OCI-M2 (cell line): ENCODE measurements at regions not wholly inside any gene's neighbourhood (a gene's known extent, or its start where the extent isn't known, plus 50 kb on each side); places are given as distances from the start of the nearest gene placed in this dataset.
"Not testable (repeated sequence)": the region's sequence is repeated elsewhere in the genome, so short reads cannot be mapped to it uniquely, and the experiment has no call there.

Experiments
- DNase-seq: peaks from one replicate; lab custom pipeline; 2025; ENCODE audit not compliant: unreplicated experiment; lab: John Stamatoyannopoulos, UW

DNA sequence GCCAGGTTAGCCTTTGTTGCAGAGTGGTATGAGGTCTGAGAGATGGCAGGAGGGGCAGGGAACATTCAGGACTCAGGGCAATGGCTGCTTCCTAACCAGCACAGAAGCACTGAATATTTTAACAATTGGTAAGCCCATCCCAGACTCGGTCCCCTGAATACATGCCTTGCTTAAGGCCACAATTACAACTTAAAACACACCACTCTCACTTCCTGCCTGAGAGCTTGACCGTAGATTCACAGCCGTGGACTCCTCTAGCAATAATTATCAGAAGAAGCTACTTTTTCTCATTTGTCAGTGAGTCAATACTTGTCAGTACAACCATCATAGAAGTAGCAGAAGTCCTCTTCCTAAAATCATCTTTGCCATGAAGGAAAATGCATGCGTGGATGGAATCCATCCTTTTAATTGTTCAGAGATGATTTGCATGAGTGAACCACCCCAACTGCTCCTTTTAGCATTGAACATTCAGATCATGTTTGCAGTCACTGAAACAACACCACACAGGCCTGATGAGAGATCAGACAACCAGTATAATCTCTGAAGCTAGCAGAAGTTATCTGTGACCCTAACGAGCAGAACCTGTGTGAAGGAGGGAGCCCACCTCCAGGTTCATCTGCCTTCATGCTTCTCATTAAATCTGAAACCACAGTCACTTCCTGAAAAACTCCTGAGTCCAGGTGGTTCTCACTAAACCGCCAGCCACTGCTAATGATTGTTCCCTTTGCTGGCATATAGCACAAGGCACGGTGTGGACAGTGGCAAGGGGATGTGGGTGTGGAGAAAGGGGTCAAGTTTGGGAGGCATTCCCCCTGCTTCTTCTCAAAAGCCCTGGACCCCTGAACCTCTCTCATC, 333.9 kb upstream of the CNR1 start:
- DNase-seq = no peak

DNA sequence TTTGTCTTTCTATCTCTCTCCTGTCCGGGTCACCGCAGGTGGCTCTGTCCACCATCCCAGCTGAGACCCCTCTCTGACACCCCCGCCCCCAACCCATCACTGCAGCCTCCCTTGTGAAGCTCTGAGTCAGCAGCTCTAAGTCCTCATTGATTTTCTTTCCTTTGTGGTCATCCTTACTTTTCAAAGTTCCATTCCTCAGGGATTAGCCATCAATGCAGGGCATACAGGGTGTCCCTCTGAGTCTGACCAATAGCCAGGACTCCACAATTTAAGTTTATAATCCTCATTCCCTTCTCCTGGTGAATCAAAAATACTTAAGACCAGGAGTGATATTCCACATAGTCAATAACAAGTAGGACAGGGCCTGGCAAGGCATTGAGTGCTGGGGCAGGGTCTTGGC, 333.3 kb upstream of the CNR1 start:
- DNase-seq = no peak

DNA sequence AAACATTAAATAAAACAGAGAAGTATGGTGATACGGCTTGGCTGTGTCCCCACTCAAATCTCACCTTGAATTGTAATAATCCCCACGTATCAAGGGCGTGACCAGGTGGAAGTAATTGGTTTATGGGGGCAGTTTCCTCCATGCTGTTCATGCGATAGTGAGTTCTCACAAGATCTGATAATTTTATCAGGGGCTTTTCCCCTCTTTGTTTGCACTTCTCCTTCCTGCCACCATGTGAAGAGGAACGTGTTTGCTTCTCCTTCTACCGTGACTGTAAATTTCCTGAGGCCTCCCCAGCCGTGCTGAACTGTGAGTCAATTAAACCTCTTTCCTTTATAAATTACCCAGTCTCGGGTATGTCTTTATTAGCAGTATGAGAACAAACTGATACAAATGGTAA, 331.3 kb upstream of the CNR1 start:
- not testable (repeated sequence) for DNase-seq

DNA sequence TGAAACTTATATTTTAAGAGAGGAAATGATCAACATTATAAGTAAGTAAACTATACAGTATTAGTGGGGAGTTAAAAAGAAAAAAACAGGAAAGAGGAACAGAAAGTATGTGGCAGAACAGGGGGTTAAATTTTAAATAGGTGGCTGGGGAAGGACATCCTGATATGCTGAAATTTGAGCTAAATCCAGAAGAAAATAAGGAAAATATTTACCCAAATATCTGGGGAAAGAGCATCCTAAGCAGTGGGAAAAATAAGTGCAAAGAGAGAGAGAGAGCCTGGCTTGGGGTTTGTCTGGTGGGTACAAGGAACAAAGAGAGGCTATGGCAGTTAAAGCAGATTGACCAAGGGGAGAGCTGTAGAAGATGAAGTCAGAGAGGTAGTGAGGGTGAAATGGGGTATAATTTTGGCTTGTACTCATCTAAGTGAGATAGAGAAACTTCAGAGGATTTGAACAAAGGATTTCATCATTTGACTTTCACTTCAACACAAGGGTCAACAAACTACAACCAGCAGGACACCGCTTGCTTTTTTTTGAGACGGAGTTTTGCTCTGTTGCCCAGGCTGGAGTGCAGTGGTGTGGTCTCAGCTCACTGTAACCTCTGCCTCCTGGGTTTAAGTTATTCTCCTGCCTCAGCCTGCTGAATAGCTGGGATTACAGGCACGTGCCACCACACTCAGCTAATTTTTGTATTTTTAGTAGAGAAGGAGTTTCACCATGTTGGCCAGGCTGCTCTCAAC, 328.4 kb upstream of the CNR1 start:
- DNase-seq = no peak

DNA sequence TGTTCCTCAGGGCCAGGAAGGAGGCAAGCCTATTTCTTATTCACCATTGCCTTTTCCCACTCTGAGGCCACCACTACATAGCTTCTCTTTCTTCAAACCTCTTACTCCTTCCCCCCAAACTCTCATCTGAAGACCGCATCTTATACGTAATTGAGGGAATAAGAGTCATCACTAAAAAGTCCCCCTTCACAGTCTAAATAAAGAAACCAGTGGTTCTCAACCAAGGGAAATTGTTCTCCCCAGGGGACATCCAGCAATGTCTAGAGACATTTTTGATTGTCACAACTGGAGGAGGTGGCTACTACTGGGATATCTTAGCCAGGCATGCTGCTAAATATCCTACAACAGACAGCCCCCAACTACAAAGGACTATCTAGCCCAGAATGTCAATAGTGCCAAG, 327.6 kb upstream of the CNR1 start:
- no peak for DNase-seq

DNA sequence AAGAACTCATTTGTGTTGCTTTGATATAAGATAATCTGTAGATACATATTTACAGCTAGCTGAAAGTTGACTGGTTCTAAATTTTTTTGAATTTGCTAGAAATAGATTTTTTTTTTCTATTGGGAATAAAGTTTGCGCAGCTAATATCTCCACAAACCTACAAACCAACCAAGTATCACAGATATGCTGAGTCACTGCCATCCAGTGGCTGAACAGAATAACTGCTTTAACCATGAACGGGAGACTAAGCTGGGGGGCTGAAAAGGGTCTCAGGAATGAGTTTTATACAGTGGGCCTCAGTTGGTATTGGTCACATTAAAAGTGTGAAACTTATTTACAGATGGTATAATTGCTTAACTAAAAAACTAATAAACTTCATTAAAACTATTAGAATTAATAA, 326.7 kb upstream of the CNR1 start:
- no peak for DNase-seq

DNA sequence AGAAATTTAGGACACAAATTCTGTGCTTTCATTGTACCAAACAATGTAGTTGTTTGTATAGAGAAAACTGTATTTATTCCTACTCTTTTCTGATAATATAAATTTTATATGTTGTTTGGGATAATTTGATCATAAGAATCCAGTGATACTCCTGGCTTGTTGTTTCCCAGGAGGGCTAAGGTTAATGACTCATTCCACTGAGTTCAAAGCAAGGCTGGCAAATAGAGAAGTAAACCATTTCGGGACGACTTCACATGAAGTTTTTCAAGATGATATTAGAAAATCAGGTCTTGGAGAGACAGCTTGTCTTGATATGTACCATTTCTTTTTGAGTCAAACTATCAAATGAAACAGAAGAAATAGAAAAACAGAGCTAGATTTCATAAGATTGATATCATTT, 326.1 kb upstream of the CNR1 start:
- no peak for DNase-seq

DNA sequence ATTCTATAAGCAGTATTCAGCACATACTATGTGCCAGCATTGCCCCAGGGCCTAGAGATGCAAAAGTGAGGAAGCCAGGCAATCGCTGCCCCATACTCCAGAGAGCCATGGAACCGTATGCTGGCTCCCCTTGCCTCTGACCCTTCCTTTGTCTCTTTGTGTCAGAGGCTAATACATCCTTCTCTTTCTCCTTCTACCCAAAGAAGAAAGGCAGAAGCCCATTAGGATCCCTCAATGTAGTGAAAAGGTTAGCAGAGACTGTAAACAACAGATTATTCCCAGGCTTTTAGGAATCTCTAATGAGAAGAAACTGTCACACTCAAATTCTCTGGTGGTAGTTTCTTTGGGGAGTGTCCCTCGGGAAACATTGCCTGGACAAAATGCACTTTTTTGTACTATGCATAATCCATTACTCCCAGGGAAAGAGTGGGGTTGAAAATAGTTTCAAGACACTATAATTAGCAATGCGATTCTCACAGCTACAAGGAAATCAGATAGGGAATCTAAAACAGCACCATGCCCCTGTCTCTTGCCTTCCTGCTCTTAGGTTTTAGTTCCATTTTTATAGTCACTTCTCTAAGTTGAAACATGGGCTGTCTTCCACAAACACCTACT, 325.2 kb upstream of the CNR1 start:
- DNase-seq = no peak

DNA sequence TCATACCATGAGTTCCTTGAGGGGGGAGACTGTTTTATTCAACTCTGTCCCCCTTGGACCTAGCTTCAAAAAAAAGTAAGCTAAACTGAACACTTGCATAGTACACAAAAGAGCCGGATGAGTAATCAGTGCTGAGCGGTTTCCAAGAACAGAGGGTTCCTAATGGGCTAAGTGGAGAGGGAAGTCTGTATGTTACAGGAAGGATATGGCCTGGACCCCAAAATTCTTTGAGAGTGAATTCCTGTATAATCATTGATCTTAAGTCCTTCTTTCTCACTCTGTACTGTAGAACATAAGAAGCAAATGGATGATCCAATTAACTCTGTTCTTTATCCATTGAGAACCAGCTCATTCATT, 324.7 kb upstream of the CNR1 start:
- no peak for DNase-seq

DNA sequence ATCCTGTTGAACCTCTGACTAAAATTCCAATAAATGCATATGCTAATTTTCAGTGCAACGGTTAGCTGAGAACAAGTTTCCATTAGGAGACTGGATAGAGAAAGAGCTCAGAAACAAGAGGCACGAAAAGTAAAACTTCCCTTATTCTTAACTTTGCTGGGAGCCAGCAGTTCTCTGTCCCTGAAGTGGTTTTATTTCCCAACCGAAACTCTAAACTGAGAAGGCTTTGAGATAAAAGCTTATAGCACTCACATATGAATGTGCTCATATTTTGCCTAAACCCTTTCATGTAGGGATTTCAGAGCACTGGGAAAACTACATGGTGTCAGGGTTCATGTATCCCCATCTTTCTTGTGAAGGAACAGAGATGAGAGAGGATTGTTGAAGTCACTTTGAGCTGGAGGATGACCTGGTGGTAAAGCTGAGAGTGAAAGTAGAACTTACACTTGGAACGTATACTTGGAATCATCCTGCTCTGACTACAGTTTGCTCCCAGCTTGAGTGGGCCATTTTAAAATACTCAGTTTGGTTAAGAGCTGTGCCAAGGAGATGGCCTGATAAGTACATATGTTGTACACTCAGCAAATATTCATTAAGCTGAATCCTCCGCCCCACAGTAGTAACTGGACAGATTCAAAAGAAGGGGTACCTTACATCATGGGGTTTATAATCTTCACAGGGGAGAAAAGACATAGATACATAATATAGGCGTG, 324.2 kb upstream of the CNR1 start:
- DNase-seq = no peak

DNA sequence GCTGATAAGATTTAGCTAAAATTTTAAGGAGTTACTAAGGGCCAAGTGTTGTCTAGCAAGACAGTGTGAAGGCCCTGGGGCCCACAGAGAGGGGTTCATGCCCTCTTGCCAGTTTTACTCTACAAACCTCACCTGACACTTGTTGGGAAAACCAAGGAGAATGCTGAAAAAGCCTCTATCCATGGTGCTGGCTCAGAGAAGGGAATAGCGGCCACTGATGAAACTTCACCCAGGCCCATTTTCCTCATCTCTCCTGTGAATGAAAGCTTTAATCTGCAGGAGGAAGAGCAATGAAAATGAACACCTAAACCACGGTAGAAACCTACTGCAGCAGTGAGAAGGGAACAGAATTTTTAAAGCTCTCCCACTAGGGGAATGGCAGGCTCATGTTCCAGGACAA, 317.3 kb upstream of the CNR1 start:
- no peak for DNase-seq

DNA sequence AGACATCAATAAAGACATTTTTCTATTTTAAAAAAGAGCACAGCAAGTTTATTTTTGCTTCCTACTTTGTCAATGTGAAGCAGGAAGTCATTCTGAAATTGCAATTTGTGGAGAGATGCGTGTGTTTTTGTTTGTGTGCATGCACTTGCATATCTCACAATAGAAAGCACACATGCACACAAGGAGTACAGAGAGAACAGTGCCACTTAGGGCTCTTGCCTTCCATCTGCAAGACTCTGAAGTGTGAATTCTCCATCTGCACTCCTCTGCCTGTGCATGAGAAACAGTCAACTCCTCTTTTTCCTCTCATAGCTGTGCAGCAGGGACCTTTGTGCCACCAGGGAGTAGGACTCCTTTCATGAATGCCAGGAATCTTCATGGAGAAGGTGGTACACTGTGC, 316.3 kb upstream of the CNR1 start:
- no peak for DNase-seq

DNA sequence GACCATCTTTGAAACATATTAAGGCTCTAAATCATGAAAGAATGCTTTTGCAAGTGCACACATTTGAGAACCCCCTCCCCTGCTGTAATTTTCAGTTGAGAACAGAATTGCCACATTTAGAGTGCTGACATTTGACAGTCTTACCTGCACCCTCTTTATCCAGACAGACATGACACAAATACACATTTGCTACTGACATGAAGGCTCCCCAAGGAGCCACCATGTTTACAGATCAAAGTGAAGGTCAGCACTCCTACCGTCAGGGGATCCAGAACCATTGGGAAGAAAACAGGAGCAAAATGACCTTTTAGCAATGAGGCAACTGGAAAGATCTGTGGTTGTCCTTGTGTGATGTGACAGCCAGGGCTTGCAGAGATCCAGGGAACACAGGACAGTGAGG, 315.4 kb upstream of the CNR1 start:
- DNase-seq = no peak

DNA sequence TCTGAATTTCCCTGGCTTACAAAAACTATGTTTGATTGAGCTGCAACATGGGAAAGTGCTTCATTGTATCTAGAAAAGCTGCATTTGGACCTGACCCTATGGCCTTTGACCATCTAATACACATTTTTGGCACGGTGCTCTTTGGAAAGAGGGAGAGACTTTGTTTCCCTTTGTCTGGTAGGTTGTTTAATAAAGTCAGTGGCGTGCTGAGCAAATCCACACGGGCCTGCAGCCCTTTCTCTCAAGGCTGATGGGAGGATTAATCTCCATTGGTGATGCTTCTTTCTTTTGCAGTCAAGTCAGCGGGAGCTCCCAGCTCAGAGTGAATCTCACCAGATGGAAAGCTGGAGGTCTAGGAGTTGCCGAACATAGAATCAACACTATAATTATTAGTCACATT, 314.7 kb upstream of the CNR1 start:
- DNase-seq = no peak

DNA sequence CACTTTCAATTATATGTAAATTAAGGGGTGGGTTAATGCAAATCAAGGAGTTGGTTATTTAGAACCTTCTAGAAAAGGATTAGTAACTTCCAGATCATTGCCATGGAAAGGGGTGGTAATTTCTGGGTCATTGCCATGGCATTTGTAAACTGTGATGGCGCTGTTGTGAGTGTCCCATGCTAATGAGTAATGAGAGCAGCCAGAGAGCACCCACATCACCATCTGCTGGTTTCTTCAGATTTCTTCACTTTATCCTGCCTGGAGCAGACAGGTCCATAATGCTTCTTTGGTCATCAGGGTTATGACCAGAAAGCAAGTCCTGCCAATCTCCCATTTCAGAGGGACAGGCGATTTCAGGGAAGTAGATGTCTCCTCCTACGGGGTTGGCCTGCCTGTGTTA, 311.3 kb upstream of the CNR1 start:
- no peak for DNase-seq

DNA sequence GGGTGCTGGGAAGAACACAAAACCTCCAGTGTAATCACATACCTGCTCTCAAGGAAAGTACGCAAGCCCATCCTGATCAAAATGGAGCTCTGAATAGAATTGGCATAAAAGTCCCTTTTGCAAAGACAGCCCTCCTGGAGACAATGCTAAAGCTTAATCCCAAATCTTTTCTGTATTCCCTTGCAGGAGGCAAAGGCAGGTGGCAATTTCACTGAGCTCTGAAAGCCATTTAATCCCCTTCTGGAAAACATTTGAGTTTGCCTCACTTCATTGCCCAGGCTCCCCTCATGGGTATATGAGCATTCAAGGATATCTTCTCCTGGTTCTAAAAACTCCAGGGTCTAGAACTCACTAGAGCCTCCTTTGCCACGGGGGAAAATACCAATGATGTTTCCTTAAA, 310.2 kb upstream of the CNR1 start:
- DNase-seq = no peak

DNA sequence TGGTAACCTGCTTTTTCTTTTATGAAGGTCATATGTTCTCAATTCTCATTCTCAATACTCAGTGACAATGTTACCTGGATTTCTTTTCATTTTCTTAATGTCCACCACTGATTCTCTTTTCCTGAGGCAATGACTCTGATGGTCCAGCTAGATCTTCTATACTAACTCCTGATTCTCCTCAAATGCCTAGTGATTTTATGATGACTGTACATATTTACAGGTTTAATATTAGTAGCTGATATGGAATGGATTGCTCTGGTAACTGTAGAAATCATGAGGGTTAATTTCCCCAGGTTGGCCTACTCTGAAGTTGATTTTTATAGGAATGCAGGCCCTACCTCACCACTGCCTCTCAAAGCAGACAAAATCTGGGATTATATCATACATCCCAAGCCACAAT, 308.6 kb upstream of the CNR1 start:
- DNase-seq = no peak

DNA sequence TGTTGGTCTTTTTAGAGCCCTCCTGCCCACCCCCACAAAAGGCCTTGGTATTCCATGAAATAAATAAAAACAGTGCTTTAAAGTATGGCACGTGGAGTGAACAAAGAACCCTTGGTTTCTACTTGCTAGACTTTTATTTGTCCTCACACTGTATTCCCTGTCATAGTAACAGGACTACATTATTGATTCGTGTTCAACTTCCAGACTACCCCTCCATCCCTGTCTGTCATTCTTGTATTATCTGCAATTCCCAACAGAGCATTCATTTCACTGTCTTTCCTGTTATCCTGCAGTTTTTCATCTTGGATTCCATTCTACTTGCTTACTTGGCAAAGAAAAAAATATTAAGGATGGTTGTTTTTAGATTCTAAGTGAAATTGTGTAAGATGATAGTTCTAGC, 307.4 kb upstream of the CNR1 start:
- no peak for DNase-seq

DNA sequence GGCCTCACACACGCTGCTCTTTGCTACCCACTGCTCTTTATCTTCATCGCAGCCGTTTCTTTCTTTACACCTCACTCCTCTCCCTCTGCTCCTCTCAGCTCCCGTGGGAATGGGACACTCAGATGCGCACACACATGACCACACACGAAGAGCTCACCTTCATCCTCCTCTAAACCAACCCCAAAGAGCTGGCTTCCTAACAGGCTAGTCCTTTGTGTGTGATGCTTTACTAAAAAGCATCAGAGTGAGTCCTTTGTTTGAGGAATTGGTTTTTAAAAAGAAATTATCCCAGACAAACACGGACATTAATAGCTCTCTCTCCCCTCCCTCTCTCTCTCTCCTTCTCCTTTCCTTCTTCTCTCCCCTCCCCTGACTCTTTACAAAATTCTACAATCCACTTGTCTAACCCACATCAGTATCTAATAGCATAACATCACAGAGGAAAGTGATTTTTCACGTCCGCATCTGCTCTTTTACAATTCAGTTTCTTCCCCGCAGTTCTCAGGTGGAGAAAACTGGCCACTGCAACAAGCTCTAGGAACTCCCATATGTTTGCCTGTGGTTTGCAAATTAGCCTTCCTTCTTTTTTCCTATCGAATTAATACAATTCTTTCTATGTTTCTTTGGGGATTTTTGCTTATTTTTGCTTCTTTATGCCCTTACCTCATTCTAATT, 306.8 kb upstream of the CNR1 start:
- no peak for DNase-seq

DNA sequence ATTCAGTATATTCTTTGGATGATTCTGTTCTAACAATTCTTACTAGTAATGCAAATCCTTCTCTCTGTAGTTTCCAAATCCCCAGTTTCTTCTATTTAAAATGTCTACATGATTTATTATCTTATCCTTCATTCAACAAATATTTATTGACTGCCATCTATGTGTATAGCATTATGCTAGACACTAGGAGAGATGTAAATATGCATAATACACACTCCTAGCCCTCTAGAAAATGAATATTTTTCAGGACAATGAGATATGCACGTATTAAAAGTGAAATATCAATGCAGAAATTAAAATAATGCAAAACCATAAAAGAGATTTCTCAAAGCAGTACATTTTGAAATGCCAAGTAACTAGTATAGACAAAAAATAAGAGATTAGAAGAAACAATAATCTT, 293.5 kb upstream of the CNR1 start:
- DNase-seq = no peak

DNA sequence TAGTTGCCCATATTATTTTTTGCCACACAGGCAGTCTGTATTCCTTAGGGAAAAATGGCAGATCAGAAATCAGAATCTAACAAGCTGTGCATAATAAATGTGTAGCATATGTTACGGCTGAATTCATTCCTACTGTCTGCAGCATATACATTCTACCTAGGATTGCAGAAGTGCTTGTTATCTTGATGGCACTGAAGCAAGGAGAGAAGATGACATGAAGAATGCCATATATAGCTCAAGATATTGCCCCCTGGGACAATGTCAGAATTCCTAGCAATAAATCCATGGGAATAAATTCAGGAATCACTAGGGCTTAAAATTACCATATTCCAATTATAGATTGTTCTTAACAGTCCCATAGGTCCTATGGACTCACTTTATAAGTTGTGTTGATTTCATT, 293.0 kb upstream of the CNR1 start:
- no peak for DNase-seq
